GM19240 (cell line): ENCODE measurements at regions not wholly inside any gene's neighbourhood (a gene's known extent, or its start where the extent isn't known, plus 50 kb on each side); places are given as distances from the start of the nearest gene placed in this dataset.
"Not testable (repeated sequence)": the region's sequence is repeated elsewhere in the genome, so short reads cannot be mapped to it uniquely, and the experiment has no call there.

Experiments
- DNase-seq: peaks from one replicate; pipeline ENCODE4 v3.0.0; 2011; ENCODE audit warnings: low spot score; ENCODE audit not compliant: insufficient read length

DNA sequence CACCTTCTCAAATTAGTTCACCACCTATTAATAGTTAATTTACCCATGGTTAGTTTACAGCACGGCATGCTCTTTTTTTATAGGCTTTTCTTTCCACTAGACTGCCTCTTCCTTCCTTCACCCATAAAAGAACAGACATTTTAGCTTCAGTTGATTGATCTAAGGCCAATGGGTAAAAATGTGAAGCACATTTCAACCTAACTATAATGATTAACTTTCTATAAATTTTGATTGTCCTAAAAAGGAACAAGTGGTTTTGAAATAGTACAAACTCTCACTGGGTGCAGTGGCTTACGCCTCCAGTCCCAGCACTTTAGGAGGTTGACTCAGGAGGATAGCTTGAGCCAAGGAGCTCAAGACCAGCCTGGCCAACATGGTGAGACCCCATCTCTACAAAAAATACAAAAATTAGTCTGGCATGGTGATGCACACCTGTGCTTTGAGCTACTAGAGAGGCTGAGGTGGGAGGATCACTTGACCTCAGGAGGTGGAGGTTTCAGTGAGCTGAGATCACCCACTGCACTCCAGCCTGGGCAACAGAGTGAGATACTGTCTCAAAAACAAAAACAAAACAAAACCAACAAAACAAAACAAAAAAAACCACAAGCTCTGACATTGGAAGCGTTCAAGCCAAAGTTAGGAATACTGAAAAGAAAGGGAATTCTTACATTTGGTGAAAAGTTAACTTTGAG lies 89.9 kb upstream of the FAT1 start:
- no peak for DNase-seq

DNA sequence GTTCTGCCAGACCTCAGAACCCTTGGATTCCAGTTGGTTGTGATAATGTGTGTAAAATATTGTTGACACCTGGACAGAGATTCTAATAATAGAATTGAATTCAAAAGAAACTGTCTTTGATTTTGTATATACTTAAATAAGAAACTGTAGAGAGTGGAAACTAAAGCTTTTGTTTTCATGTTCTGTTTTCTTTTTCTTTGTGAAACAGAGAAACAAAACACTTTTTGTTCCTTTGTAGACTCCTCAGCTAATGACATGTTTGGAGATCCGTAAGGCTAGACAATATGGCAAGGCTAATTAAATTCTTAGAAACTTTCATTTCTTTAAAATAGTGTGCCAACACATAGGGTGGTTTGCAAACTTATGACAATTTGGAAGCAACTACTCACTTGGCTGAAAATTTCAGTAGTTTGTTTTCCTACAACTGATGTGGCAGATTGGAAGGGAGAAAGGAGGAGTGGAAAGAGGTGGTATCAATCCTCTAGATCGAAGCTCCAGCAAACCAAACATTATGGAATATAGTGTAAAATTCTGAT lies 90.9 kb upstream of the FAT1 start:
- DNase-seq: no peak

DNA sequence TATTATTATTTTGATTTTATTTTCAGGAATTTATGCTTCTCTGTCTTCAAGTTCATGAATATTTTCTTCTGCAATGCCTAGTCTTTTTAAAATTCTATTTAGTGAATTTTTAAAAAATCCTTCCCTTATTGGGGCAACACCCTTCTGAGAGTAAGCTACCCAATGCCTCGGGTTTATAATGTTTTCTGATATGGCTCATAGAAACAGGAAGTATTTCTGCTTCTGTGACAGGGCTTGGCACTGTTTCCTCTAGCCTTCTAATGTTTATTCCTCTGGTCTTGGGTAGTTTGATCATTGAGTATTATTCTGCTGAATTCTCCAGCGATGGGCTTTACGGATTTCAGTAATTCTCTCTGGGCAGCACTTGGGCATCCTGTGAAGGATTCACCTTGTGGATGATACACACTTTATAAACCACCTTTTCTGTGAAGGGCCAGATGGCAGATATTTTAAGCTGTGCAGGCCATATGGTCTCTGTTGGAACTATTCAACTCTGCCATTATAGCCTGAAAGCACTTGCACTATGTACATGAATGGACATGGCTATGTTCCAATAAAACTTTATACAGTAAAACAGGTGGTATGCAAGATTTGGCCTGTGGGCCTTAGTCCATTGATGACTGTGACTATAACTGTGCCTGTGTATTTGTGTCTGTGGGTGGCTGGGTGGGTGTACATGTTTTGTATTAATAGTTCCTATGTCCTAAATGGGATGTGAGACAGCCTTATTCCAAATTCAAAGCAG lies 95.9 kb upstream of the FAT1 start:
- DNase-seq: no peak

GRCh38 chr4:186820391-186820891 lies 96.8 kb upstream of the FAT1 start:
- no peak for DNase-seq

- no peak for DNase-seq
Observed at GRCh38 chr4:186823989-186824388, 100.3 kb upstream of the FAT1 start.

GRCh38 chr4:186825069-186825468 lies 101.4 kb upstream of the FAT1 start:
- DNase-seq: no peak

DNA sequence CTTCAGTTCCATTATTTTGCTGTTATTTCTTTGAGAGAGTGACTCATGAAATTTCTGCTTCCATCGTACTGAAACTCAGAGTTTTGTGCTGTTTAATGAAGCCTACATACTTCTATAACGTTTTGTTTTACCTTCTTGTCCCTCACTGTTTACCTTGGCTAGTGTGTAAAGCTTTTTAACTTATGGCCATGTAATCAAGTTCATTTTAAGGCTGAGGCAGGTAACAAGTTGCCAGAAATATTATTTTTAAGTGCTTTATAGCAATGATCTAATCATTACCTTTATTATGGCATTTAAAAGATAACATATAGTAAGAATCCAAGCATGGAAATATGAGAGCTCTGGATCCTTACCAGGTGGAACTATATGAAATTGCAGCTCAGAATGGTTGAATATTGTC lies 102.3 kb upstream of the FAT1 start:
- no peak for DNase-seq

GRCh38 chr4:186826846-186827533 lies 103.3 kb upstream of the FAT1 start:
- no peak for DNase-seq

- no peak for DNase-seq
Observed at GRCh38 chr4:186827534-186827897, 103.9 kb upstream of the FAT1 start.

- DNase-seq: no peak
Observed at GRCh38 chr4:186829097-186829496, 105.4 kb upstream of the FAT1 start.

DNA sequence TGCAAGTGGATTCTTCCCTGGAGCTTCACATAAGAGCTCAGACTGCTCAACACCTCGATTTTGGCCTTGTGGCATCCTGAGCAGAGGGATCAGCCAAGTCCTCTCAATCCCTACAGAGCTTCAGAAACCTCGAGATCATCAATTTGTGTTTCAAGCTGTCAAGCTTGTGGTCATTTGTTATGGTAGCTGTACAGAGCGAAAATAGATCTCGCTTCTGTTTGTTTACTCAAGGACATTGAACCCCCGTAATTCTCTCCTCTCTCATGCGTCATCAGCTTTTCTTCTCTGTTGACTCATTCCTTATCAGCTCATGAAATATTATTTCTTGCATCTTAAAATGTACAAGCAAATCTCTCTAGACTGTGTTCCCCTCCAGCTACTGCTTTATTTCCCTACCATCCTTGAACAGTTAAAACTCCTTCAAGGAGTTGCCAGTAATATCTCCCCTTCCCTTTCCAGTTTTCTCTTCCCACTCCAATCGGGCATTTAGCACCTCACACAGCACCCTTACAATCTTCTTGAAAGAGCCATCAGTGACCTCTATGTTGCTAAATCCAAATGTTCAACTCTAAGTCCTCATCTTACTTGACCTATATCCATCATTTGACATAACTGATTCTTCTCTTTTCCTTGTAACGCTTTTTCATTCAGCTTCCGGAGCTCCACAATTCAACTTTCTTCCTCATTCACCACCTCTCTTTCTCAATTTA lies 106.2 kb upstream of the FAT1 start:
- DNase-seq: no peak

DNA sequence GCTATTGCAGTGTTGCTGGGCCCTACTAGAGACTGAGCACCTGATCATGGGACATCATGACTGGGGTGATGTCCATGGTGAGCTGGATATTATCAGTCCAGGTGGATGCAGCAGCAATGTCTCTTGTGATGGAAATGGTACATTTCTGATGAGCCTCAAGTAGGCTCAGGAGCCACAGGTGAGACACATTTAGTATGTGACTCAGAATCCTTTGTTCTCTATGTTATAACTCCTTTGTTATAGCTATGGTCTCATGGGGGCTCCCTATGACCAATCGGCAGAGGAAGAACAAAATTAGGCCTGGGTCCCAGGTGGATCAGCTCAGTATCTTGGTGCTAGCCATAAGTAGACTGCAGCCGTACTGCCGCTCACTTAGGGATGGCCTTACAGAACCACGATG lies 107.9 kb upstream of the FAT1 start:
- DNase-seq: no peak

- no peak for DNase-seq
Observed at GRCh38 chr4:186832906-186833305, 109.2 kb upstream of the FAT1 start.

DNA sequence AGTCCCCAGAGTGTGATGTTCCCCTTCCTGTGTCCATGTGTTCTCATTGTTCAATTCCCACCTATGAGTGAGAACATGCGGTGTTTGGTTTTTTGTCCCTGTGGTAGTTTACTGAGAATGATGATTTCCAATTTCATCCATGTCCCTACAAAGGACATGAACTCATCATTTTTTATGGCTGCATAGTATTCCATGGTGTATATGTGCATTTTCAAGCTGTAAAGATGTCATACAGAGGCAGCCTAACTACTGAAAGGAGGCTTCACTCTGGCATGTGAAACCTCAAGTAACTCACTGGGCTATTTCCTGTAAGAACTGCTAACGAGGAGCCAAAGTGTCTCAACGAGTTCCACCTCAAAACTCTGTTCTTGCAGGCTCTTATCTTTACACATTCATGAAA lies 113.8 kb upstream of the FAT1 start:
- DNase-seq: not testable (repeated sequence)

DNA sequence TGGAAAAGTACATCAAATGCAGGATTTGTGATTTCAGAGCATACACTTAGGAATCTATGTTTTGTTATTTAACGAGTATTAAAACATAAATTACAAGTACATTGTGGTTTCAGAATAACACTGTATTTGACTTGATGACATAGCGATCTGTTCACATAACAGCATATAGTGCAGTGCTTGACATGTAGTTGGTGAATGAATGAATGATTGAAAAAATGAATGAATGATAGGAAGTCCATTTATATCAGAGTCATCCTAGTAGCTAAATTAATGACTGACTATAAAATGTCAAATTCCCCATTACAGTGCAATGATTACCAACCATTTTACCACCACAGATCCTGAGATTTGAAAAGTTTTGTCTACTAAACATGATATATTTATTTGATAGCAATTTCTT lies 114.6 kb upstream of the FAT1 start:
- no peak for DNase-seq

DNA sequence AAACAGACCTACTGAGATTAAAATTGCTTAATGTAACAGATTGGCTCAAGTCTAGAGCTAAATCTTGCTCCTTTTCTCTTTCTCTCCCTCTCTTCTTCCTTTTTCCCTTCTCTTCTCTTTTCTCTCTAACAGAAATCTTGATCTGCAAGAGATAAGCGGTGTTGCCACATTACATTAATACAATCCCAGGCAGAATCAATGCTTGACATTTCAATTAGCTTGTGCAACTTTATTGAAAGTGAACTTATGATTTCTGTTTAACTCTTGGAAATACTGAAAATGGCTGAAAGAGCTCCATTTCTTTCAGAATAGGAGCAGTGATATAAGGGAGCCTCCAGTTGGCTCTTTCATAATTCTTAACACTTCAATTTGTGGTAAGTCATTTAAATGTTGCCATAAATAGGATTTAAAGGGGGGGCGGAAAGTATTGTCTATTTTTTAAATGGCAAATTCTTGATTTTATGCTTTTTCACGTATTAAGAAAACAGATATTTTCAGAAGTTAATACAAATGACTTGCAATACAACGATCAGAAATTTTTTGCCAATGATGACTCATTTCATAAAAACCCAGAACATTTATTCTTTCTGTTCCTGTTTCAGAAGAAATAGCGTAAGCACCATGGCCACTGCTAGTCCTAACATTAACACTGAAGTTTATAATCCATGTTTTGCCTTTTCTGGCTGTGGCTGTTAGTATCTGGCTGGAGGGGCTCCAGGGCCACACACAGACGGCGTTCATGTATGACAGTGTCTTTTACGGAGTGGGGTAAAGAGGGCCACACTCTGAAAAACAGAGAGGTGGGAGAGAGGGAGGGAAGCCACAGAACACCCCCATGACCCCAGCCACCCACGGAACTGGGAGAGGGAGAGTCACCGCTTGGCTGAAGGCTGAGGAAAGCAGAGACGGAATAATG lies 115.7 kb upstream of the FAT1 start:
- DNase-seq: no peak

DNA sequence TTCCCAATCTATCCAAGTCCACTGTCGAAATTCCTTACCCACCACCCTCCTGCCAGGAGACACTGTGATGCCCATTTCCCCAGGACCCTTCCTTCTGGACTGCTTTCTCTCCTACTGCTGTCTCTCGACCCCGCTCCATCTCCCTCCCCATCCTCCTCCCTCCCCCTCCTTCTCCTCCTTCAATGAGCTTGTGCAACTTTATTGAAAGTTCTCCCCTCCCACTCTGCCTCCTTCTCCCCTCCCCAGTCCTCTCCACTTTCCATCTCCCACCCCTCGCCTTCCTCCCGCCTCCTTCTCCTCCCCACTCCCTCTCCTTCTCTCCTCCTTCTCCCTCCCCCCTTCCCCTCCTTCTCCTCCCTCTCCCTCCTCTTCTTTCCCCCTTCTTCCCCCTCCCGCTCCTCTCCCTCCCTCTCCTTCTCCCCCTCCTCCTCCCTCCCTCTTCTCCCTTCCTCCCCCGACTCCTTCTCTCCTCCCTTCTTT lies 116.6 kb upstream of the FAT1 start:
- no peak for DNase-seq

DNA sequence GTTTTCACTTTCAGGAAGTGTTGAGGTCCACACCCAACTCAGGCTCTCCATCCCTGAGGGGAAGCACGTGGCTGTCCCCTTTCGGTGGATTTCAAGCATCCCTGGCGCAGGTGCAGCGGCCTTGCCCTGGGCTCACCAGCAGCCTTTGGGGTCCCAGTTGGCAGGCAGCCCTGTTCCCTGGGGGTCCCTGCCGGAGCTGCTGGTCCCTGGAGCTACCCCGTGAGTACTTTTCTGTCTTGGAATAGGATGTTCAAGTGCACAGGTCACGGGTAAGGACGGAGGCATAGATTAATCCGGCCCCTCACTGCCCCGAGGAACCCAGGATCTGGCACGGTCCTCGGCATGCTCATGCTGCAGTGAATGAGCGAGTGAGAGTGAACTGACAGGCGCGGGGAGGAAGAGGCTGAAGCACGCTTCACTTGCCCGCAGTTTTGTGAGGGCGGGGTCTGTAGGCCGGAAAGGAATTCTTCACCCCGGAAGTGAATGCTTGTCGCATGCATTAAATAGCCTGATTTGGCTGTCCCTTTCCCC lies 117.2 kb upstream of the FAT1 start:
- DNase-seq: no peak

- no peak for DNase-seq
Observed at GRCh38 chr4:186844059-186844681, 120.5 kb upstream of the FAT1 start.
